Hindlimb muscle (tissue), 1 donor: ENCODE measurements at regions not wholly inside any gene's neighbourhood (a gene's known extent, or its start where the extent isn't known, plus 50 kb on each side); places are given as distances from the start of the nearest gene placed in this dataset.
"Not testable (repeated sequence)": the region's sequence is repeated elsewhere in the genome, so short reads cannot be mapped to it uniquely, and the experiment has no call there.

Experiments
- DNase-seq: peaks from one replicate; pipeline ENCODE4 v3.0.0-alpha.2; 2013

DNA sequence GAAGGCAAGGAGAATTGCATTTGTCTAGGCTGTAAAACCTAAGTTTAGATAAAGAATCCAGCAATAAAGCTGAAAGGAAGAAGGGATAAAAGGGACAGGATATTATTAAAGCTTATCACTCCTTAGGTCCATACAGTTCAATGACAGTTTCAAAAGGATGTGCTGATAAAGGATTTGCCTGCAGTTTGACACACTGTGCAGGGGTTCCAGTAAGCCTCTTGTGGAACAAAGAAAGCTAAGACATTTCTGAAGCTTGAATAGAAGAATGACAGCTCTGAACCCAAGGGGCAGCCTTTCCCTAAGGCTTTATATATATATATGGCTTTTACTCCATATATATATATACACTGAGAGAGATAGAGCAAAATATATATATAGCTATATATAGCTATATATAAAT is 276.8 kb upstream of the GRM3 start:
- no peak for DNase-seq

GRCh38 chr7:86340407-86340806 is 303.3 kb upstream of the GRM3 start:
- DNase-seq = not testable (repeated sequence)

DNA sequence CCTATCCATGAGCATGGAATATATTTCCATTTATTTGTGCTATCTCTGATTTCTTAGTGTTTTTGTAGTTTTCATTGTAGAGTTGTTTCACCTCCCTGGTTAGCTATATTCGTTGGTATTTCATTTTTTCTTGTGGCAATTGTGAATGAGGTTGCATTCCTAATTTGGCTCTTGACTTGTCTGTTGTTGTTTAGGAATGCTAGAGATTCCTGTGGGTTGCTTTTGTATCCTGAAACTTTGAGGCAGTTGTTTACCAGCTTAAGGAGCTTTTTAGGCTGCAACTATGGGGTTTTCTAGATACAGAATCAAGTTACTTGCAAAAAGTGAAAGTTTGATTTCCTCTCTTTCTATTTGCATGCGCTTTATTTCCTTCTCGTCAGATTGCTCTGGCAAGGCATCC is 304.7 kb upstream of the GRM3 start:
- no peak for DNase-seq

DNA sequence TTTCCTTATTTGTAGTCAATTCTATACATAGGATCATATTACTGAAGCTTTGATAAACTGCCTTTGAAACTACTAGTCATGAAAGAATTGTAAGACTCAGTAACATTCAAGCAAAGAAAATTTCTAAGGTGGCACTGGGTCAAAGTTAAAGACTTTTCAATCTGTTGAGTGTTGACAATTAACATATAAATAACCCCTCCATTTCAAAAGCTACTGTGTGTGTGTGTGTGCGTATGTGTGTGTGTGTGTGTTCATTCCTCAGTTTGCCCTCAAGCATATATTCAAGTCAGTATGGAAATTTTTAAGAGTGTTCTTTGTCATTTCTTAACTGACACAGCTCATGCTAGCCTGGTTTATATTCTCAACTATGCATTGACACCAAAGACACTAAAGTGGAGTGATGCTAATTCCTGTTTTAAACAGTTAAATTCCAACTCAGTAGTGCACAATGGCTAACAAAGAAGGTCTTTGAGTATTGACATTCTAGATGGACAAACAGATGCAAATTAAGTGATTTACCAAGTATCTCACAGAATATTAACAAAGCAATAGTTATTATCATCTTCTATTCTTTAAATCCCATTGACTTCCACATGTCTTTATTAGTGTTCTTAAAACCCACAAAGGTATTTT is 314.8 kb upstream of the GRM3 start:
- no peak for DNase-seq

DNA sequence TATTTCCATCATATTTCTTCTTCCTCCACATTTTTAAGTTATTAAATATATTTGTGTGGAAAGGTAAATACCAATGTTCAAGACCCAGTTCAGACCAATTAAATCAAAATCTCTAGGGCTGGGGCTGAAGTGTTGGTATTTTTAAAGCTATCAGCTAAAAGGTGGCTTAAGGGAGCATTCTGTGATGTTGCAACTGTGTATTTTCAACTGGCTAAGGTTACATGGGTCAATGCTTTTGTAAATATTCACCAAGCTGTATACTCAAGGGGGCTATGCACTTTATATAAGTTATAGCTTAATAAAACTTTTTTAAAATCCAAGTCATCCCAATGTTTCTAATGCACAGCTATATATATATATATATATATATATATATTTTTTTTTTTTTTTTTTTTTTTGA is 316.9 kb upstream of the GRM3 start:
- DNase-seq = no peak

- no peak for DNase-seq
Observed at GRCh38 chr7:86320889-86321288, 322.8 kb upstream of the GRM3 start.

DNA sequence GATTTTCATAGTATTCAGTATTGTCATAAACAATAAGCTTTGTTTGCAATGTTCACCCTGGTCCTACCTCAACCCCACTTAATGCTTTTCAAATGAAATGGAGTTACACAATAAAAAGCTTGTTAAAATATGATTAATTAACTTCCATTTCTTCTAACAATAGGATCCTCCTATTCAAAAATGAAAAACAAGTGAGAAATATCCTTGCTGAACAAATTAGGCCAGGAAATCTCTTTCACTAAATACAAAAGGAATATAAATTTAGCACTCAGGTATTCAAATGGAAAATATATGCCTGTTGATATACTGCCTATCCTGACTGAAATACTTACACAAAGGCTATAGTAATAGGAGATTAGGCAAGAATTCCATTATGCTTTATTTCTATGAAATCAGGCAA is 323.4 kb upstream of the GRM3 start:
- DNase-seq = no peak

- no peak for DNase-seq
Observed at GRCh38 chr7:86313842-86314241, 329.9 kb upstream of the GRM3 start.

DNA sequence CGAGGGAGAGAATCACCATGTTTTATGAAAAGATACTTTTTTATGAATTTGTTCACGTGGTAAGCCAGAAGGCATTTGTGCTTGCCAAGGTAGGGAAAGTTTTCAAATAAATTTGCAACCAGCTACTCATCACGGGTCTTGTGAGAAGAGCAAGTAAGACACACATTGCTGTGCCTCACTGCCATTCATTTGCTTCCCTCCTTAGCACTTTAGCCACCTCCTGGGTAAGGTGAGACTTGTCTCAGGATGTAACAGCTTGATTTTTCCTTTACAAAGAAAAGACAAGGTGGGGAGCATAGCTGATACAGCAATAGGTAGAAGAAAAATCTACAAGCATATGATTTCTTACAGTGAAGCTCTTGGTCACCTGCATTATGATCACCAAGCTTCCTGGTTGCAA is 342.4 kb upstream of the GRM3 start:
- DNase-seq = no peak

DNA sequence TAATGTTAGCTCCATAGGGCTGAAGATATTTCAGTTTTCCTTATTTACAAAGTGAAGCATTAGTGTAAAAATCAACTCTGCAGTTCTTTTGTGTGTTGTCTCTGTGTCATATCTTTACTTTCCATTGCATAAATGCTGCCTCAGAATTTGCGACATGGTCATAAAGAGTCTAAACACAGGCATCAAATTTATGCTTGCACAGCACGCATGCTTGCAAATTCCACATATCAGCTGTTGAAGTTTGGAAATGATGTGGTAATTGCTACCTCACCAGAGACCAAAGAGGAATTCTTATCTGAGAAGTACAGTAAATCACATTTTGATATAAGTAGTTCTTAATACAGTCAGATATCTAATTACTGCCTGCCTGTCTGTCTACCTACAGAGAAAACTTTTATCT is 348.2 kb upstream of the GRM3 start:
- no peak for DNase-seq

DNA sequence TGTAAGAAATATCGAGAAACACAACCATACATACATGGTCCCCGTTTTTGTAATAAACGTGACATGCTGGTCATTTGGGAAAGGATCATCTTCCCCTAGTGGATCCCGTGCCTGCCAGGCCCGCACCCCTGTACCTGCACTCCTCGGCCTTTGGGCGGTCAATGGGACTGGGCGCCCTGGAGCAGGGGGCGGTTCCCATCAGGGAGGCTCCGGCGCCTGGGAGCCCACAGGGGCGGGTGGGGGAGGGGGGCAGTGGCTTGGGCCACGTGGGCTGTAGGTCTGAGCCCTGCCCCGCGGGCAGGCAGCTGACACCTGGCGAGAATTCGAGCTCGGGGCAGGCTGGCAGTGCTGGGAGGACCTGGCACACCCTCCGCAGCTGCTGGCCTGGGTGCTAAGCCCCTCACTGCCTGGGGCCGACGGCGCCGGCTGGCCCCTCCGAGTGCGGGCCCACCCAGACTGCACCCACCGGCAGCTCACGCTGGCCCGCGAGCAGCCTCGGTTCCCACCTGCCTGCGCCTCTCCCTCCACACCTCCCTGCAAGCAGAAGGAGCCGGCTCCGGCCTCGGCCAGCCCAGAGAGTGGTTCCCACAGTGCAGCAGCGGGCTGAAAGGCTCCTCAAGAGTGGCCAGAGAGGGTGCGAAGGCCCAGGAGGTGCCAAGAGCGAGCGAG is 361.6 kb upstream of the GRM3 start:
- DNase-seq = no peak

- no peak for DNase-seq
Observed at GRCh38 chr7:86280150-86280549, 363.6 kb upstream of the GRM3 start.

GRCh38 chr7:86262781-86263180 is 380.9 kb upstream of the GRM3 start:
- DNase-seq = no peak

DNA sequence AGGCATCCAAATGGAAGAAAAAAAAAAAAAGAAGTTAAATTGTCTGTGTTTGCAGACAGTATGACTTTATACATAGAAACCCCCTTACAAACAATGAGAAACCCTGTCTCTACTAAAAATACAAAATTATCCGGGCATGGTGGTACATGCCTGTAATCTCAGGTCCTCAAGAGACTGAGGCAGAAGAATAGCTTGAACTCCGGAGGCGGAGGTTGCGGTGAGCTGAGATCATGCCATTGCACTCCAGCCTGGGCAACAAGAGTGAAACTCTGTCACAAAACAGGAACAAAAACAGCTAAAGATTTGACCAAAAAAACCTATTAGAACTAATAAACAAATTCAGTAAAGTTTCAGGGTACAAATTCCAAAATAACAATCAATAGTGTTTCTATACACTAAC is 385.8 kb upstream of the GRM3 start:
- no peak for DNase-seq

GRCh38 chr7:86252406-86252805 is 391.3 kb upstream of the GRM3 start:
- no peak for DNase-seq

DNA sequence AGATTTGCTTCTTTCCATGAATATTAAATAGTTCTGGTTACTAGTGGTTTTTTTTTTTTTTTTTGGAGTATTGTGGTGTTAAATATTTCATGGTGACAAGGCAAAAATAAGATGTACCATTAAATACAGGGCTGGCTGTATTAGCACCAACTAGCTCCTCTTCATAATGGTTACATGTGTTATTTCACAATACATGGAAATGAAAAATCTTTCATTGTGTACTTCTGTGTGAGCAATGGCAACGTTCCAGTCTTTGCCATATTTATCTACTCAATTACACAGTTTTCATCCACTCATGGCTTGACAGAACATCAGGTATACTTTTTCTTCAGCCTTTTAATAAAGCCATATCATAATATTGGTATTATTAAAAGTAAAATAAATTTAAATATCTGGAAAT is 394.7 kb upstream of the GRM3 start:
- no peak for DNase-seq

DNA sequence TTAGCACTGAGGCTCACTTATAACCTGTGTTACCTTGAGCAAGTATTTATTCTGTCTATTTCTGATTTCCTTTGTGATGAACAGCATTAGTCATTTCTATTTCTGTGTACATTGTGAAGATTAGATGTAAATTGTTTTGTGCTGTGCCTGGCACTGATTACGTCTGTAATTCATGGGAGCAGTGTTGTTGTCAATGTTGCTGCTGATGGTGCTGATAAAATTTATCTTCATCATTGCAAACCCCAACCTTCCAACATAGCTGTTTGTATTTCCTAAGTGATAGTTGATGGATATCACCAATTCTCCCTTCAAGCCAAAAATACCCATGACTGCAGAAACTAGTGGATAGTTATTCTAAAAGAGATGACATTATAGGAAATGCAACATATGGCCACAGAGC is 400.5 kb upstream of the GRM3 start:
- no peak for DNase-seq

DNA sequence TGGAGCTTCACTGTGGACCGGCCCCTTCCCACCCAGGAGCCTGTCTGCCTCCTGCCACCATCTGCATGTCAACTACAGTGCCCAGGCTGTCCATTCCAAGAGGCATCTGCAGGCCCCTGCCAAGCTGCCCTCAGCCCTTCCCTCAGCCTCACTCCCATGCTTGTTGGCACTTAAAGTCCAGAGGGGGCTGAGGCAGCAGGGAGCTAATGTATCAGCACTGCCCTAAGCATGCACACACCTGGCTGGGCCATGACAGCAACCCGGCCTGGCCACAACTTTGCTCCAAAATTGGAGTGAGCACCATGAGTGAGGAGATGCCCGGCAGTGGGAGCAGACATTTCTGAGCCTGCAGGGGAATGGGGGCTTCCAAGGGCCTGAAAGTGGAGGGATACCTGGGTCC is 417.5 kb upstream of the GRM3 start:
- DNase-seq = no peak

- DNase-seq = no peak
Observed at GRCh38 chr7:86222806-86223205, 420.9 kb upstream of the GRM3 start.

GRCh38 chr7:86214734-86215133 is 429.0 kb upstream of the GRM3 start:
- DNase-seq = no peak

DNA sequence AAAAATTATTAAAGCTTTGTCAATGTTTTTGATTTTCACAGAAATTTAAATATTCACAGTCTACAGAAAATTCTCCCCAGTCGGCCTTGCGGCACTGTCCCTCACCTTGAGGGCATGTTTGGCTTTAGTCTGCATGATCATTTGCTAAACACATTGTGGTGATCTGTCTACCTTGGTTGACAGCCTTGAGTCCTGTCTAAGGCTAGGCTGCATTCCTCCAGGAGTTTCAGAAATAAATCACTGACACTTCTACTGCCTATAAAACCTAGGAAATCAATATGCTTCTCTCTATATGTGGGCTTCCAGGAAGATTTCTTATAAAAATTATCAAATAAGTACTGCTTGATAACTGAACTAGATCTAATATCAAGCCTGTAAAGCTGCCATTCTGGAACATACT is 430.7 kb upstream of the GRM3 start:
- no peak for DNase-seq

GRCh38 chr7:86209036-86209435 is 434.7 kb upstream of the GRM3 start:
- DNase-seq = no peak

DNA sequence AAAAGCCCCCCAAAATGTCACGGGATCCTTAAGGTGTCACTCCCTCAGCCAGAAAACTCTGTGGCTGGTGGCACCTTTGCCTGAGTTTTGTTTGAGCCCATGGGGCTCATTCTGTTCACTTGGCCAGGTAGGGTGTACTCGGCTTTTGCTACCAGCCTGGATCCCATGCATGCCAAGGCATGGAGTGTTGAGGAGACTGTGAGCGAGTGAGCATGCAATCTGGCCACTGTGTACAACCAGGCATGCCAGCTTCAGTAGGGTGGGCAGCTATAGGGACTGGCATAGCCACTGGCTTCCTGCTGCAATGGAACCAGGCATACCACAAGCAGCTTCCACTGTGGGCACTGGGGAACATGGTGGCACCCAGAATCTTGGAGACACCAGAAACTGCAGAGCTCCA is 436.0 kb upstream of the GRM3 start:
- no peak for DNase-seq

DNA sequence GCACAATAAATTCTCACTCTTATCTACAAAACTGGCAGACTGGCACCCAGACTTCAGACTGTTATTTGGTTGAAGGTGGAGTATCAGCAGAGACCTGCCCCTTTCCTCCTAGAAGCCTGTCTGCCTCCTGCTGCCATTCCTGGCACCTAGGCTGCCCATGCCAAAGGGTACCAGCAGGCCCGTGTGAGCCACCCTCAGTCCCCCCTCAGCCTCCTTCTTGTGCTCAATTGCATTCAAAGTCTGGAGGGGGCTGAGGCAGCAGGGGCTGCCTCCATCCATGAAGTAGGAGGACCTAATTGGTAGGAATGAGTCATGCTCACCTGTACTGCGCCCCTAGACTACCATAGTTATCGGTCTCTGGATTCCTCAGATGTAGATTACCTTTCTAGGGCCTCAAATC is 440.9 kb upstream of the GRM3 start:
- DNase-seq = no peak

GRCh38 chr7:86201767-86202166 is 441.9 kb upstream of the GRM3 start:
- no peak for DNase-seq
